ENCODE measurements at regions not wholly inside any gene's neighbourhood (a gene's known extent, or its start where the extent isn't known, plus 50 kb on each side); places are given as distances from the start of the nearest gene placed in this dataset.

- H3K4me3 ChIP-seq (ENCODE audit: low read depth, low read length) = no peak overlapping the region
- TF ChIP-seq CTCF (IDR thresholded peaks at IDR 0.05; ENCODE audit: control insufficient read depth, extremely low read depth, insufficient read depth) = no peak
- DNase-seq (ENCODE audit: low read depth) = no peak
Observed at GRCh38 chr10:118110750-118111149, 64.0 kb upstream of the RAB11FIP2 start.

GRCh38 chr10:118108194-118109026 lies 61.7 kb upstream of the RAB11FIP2 start:
- no peak for DNase-seq (ENCODE audit: low read depth)
- no peak overlapping the region for H3K4me3 ChIP-seq (ENCODE audit: low read depth, low read length)
- TF ChIP-seq CTCF (IDR thresholded peaks at IDR 0.05; ENCODE audit: control insufficient read depth, extremely low read depth, insufficient read depth) = no peak

- TF ChIP-seq CTCF (IDR thresholded peaks at IDR 0.05; ENCODE audit: control insufficient read depth, extremely low read depth, insufficient read depth) = no peak
- DNase-seq (ENCODE audit: low read depth) = no peak
- no peak overlapping the region for H3K4me3 ChIP-seq (ENCODE audit: low read depth, low read length)
Observed at GRCh38 chr10:118107541-118107940, 60.8 kb upstream of the RAB11FIP2 start.

- no peak overlapping the region for H3K4me3 ChIP-seq (ENCODE audit: low read depth, low read length)
- TF ChIP-seq CTCF (IDR thresholded peaks at IDR 0.05; ENCODE audit: control insufficient read depth, extremely low read depth, insufficient read depth) = no peak
- no peak for DNase-seq (ENCODE audit: low read depth)
Observed at GRCh38 chr10:118107040-118107439, 60.3 kb upstream of the RAB11FIP2 start.

GRCh38 chr10:118106426-118106825 lies 59.7 kb upstream of the RAB11FIP2 start:
- TF ChIP-seq CTCF (IDR thresholded peaks at IDR 0.05; ENCODE audit: control insufficient read depth, extremely low read depth, insufficient read depth) = peak; percentile 67
- H3K4me3 ChIP-seq (ENCODE audit: low read depth, low read length) = no peak overlapping the region
- DNase-seq (ENCODE audit: low read depth) = peak; percentile 13

- no peak overlapping the region for H3K4me3 ChIP-seq (ENCODE audit: low read depth, low read length)
- no peak for DNase-seq (ENCODE audit: low read depth)
- TF ChIP-seq CTCF (IDR thresholded peaks at IDR 0.05; ENCODE audit: control insufficient read depth, extremely low read depth, insufficient read depth) = no peak
Observed at GRCh38 chr10:118102121-118102520, 55.4 kb upstream of the RAB11FIP2 start.

GRCh38 chr10:118101501-118101900 lies 54.8 kb upstream of the RAB11FIP2 start:
- no peak for TF ChIP-seq CTCF (IDR thresholded peaks at IDR 0.05; ENCODE audit: control insufficient read depth, extremely low read depth, insufficient read depth)
- H3K4me3 ChIP-seq (ENCODE audit: low read depth, low read length) = no peak overlapping the region
- DNase-seq (ENCODE audit: low read depth) = no peak

All from LNCaP clone FGC (cell line).